ENCODE measurements at regions not wholly inside any gene's neighbourhood (a gene's known extent, or its start where the extent isn't known, plus 50 kb on each side); places are given as distances from the start of the nearest gene placed in this dataset.

- no peak overlapping the region for H3K27ac ChIP-seq (ENCODE audit: low read length)
- no peak overlapping the region for H3K9ac ChIP-seq (ENCODE audit: low read depth, low read length)
- H3K79me2 ChIP-seq (ENCODE audit: insufficient read depth, low read length) = no peaks in the 10 kb centered on the region
- H3K36me3 ChIP-seq (ENCODE audit: insufficient read depth, low read length) = no peaks in the 10 kb centered on the region
- H4K20me1 ChIP-seq (ENCODE audit: insufficient read depth, low read length) = no peaks in the 10 kb centered on the region
- peaks cover 4% of the 10 kb centered on the region; the same call in 1 of the 2 replicates for H3K4me1 ChIP-seq (ENCODE audit: insufficient read depth, low read length)
- no peak for DNase-seq
- H2AFZ ChIP-seq (ENCODE audit: low read depth, low read length) = no peak overlapping the region
- no peak overlapping the region for H3K4me2 ChIP-seq (ENCODE audit: insufficient read depth, low read length)
- H3K4me3 ChIP-seq (ENCODE audit: low read depth in 1 of 2, low read length in 2 of 2) = no peak overlapping the region
- H3K27me3 ChIP-seq (ENCODE audit: insufficient read depth, low read length, poor library complexity) = no peaks in the 10 kb centered on the region
- TF ChIP-seq EZH2 (IDR thresholded peaks at IDR 0.05; ENCODE audit: borderline replicate concordance, low read depth, low read length, severe bottlenecking) = no peak
- TF ChIP-seq, protein P1, sequence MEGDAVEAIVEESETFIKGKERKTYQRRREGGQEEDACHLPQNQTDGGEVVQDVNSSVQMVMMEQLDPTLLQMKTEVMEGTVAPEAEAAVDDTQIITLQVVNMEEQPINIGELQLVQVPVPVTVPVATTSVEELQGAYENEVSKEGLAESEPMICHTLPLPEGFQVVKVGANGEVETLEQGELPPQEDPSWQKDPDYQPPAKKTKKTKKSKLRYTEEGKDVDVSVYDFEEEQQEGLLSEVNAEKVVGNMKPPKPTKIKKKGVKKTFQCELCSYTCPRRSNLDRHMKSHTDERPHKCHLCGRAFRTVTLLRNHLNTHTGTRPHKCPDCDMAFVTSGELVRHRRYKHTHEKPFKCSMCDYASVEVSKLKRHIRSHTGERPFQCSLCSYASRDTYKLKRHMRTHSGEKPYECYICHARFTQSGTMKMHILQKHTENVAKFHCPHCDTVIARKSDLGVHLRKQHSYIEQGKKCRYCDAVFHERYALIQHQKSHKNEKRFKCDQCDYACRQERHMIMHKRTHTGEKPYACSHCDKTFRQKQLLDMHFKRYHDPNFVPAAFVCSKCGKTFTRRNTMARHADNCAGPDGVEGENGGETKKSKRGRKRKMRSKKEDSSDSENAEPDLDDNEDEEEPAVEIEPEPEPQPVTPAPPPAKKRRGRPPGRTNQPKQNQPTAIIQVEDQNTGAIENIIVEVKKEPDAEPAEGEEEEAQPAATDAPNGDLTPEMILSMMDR (IDR thresholded peaks at IDR 0.05; ENCODE audit: borderline replicate concordance, extremely low read depth, low read length, poor library complexity, severe bottlenecking) = no peak
- no peaks in the 10 kb centered on the region for H3K9me3 ChIP-seq (ENCODE audit: insufficient read depth, low read length, severe bottlenecking)
- ATAC-seq (ENCODE audit: insufficient read depth, low read depth) = no peak
Observed at GRCh38 chr9:38280251-38280800, 112.2 kb upstream of the ALDH1B1 start.

GRCh38 chr9:38278931-38279679, 113.4 kb upstream of the ALDH1B1 start:
- ATAC-seq (ENCODE audit: insufficient read depth, low read depth) (peak; percentile 35; the same call in 2 of the 3 replicates), DNase-seq (no peak)
- no peaks in the 10 kb centered on the region for H4K20me1 ChIP-seq (ENCODE audit: insufficient read depth, low read length)
- no peaks in the 10 kb centered on the region for H3K79me2 ChIP-seq (ENCODE audit: insufficient read depth, low read length)
- H3K36me3 ChIP-seq (ENCODE audit: insufficient read depth, low read length) = no peaks in the 10 kb centered on the region
- 0 out of 2 replicates have a peak, but pooled peaks cover 2% of the 10 kb centered on the region for H3K4me1 ChIP-seq (ENCODE audit: insufficient read depth, low read length)
- no peaks in the 10 kb centered on the region for H3K9me3 ChIP-seq (ENCODE audit: insufficient read depth, low read length, severe bottlenecking)
- no peak overlapping the region for H3K27ac ChIP-seq (ENCODE audit: low read length)
- no peak overlapping the region for H3K4me2 ChIP-seq (ENCODE audit: insufficient read depth, low read length)
- no peak overlapping the region for H3K4me3 ChIP-seq (ENCODE audit: low read depth in 1 of 2, low read length in 2 of 2)
- H3K9ac ChIP-seq (ENCODE audit: low read depth, low read length) = no peak overlapping the region
- H3K27me3 ChIP-seq (ENCODE audit: insufficient read depth, low read length, poor library complexity) = no peaks in the 10 kb centered on the region
- H2AFZ ChIP-seq (ENCODE audit: low read depth, low read length) = no peak overlapping the region
- TF ChIP-seq EZH2 (IDR thresholded peaks at IDR 0.05; ENCODE audit: borderline replicate concordance, low read depth, low read length, severe bottlenecking) = no peak
- TF ChIP-seq, protein P1 (IDR thresholded peaks at IDR 0.05; ENCODE audit: borderline replicate concordance, extremely low read depth, low read length, poor library complexity, severe bottlenecking) = no peak

DNA sequence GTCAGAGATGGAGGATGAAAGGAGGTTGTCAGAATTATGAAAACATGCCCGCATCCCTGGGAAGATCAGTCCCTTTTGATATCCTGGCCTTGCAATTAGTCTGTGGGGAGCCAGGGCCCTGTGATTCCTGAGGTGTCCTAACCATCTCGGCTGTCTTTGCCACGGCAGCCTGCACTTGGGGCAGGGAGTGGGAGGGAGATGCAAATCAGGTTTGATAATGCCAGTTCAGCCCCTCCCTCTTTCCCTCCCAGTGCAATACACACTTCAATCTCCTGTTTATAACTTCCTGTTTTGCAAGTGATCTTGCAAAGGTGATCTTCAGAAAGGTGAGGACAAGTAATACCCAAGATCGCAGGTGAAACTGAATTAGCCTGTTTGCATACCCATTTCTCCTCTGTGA, 114.0 kb upstream of the ALDH1B1 start:
- Histone ChIP-seq H3K36me3 (ENCODE audit: insufficient read depth, low read length) (no peaks in the 10 kb centered on the region), H4K20me1 (ENCODE audit: insufficient read depth, low read length) (no peaks in the 10 kb centered on the region), H3K4me1 (ENCODE audit: insufficient read depth, low read length) (0 out of 2 replicates have a peak, but pooled peaks cover 2% of the 10 kb centered on the region), H3K9ac (ENCODE audit: low read depth, low read length) (no peak overlapping the region), H3K27me3 (ENCODE audit: insufficient read depth, low read length, poor library complexity) (no peaks in the 10 kb centered on the region), H3K9me3 (ENCODE audit: insufficient read depth, low read length, severe bottlenecking) (no peaks in the 10 kb centered on the region), H3K4me3 (ENCODE audit: low read depth in 1 of 2, low read length in 2 of 2) (no peak overlapping the region), H2AFZ (ENCODE audit: low read depth, low read length) (0 out of 2 replicates have a peak overlapping the region, but pooled peaks have one; percentile 22), H3K27ac (ENCODE audit: low read length) (no peak overlapping the region), H3K4me2 (ENCODE audit: insufficient read depth, low read length) (no peak overlapping the region), H3K79me2 (ENCODE audit: insufficient read depth, low read length) (no peaks in the 10 kb centered on the region)
- TF ChIP-seq, protein P1 (IDR thresholded peaks at IDR 0.05; ENCODE audit: borderline replicate concordance, extremely low read depth, low read length, poor library complexity, severe bottlenecking) = no peak
- no peak for ATAC-seq (ENCODE audit: insufficient read depth, low read depth)
- DNase-seq = no peak

All from DND-41 (cell line).